RWPE1 (cell line): ENCODE measurements at regions not wholly inside any gene's neighbourhood (a gene's known extent, or its start where the extent isn't known, plus 50 kb on each side); places are given as distances from the start of the nearest gene placed in this dataset.
"Not testable (repeated sequence)": the region's sequence is repeated elsewhere in the genome, so short reads cannot be mapped to it uniquely, and the experiment has no call there.

ENCODE experiments used
- CTCF ChIA-PET: fragments of 350-600 bp; sonication (Branson Sonifier 250); formaldehyde crosslinking; extraction: SDS; loops from one replicate; lab custom pipeline; 2021; lab: Yijun Ruan, JAX
- POLR2A ChIA-PET: fragments of 400-600 bp; formaldehyde crosslinking; extraction: SDS; loops from one replicate; lab custom pipeline; 2020; ENCODE audit warnings: antibody characterized with exemption; ENCODE audit not compliant: low non-redundant PET; lab: Yijun Ruan, JAX
- DNase-seq: peaks from one replicate; pipeline ENCODE4 v3.0.0; 2012; ENCODE audit warnings: low spot score
- H3K27ac ChIP-seq: fragments of 450-650 bp; 2 replicates; pipeline ENCODE4 v1.5.1; 2017
- TF ChIP-seq, protein P1 (sequence below): fragments of 450-650 bp; conservative IDR thresholded peaks from 2 replicates; pipeline ENCODE4 v1.5.1; 2017; ENCODE audit warnings: low read depth, mild to moderate bottlenecking

DNA sequence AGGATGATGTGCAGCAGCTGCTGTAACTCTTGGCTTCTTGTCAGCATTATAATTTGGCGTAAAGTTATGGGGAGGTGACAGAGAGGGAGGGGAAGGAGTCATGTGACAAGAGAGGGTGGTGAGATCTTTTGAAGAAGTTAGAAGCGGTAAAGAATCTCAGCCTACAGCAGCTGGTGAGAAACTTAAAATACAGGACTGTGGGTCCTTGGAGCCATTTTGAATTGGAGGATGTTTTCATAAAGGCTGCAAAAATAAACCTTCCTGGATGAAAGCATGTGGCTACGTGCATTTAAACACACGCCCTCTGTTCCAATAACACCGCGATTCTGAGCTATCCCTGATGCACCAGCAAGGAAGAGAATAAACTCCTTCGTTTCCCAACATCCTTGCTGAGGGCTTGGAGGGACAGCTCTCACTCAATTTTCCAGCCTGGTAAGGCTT is 133.7 kb downstream of the TMEM30B start:
- no peak for DNase-seq
- 0 out of 2 replicates have a peak overlapping the region, but pooled peaks have one; percentile 15 for H3K27ac ChIP-seq
- TF ChIP-seq, protein P1, sequence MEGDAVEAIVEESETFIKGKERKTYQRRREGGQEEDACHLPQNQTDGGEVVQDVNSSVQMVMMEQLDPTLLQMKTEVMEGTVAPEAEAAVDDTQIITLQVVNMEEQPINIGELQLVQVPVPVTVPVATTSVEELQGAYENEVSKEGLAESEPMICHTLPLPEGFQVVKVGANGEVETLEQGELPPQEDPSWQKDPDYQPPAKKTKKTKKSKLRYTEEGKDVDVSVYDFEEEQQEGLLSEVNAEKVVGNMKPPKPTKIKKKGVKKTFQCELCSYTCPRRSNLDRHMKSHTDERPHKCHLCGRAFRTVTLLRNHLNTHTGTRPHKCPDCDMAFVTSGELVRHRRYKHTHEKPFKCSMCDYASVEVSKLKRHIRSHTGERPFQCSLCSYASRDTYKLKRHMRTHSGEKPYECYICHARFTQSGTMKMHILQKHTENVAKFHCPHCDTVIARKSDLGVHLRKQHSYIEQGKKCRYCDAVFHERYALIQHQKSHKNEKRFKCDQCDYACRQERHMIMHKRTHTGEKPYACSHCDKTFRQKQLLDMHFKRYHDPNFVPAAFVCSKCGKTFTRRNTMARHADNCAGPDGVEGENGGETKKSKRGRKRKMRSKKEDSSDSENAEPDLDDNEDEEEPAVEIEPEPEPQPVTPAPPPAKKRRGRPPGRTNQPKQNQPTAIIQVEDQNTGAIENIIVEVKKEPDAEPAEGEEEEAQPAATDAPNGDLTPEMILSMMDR: no peak
- ChIA-PET CTCF (interaction anchor here (0.6 kb wide), 1 partner anchor 24 kb away, joined by 3 read pairs; no protein-coding TSS in a partner anchor), POLR2A (no interaction called here)

- POLR2A ChIA-PET: no interaction called here
- TF ChIP-seq, protein P1: no peak
- CTCF ChIA-PET: interaction anchor here (0.6 kb wide), 1 partner anchor 24 kb away, joined by 3 read pairs; no protein-coding TSS in a partner anchor
- no peak for DNase-seq
- H3K27ac ChIP-seq: no peak overlapping the region
These were observed 134.2 kb downstream of the TMEM30B start for GRCh38 chr14:61146899-61147298.

- H3K27ac ChIP-seq: peak overlapping the region; percentile 90
- CTCF ChIA-PET: interaction anchor here (0.5 to 0.7 kb wide), 2 partner anchors 92 to 373 kb away, joined by 4 to 5 read pairs; no protein-coding TSS in a partner anchor
- TF ChIP-seq, protein P1: no peak
- DNase-seq: no peak
- POLR2A ChIA-PET: no interaction called here
These were observed 135.1 kb downstream of the TMEM30B start for GRCh38 chr14:61145903-61146481.

- peak overlapping the region; percentile 90 for H3K27ac ChIP-seq
- TF ChIP-seq, protein P1: no peak
- peak; percentile 61 for DNase-seq
- ChIA-PET POLR2A (no interaction called here), CTCF (interaction anchor here (0.5 to 1.3 kb wide), 2 partner anchors 56 to 373 kb away, joined by 5 read pairs; no protein-coding TSS in a partner anchor)
These were observed 135.9 kb downstream of the TMEM30B start for GRCh38 chr14:61145034-61145902.

DNA sequence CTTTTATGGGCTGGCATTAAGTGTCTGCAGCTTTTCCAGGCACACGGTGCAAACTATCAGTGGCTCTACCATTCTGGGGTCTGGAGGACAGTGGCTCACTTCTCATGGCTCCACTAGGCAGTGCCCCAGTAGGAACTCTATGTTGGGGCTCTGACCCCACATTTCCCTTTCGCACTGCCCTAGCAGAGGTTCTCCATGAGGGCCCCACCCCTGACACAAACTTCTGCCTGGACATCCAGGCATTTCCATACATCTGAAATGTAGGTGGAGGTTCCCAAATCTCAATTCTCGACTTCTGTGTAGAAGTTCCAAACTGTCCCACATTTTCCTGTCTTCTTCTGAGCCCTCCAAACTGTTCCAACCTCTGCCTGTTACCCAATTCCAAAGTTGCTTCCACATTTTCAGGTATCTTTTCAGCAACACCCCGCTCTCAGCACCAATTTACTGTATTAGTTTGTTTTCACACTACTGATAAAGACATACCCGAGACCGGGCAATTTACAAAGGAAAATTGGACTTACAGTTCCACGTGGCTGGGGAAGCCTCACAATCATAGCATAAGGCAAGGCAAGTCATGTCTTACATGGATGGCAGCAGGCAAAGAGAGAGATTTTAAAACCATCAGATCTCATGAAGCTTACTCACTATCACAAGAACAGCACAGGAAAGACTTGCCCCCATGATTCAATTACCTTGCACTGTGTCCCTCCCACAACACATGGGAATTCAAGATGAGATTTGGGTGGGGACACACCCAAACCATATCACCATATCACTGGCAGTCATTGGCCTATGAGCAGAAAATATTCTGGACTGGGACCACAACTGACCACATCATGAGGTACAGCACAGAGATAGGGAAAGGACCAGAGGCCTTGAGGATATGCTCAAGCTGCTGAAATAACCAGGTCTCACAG is 136.8 kb downstream of the TMEM30B start:
- CTCF ChIA-PET: interaction anchor here (1.3 kb wide), 1 partner anchor 55 kb away, joined by 5 read pairs; no protein-coding TSS in a partner anchor
- DNase-seq, POLR2A ChIA-PET: not testable (repeated sequence)
- H3K27ac ChIP-seq: peak overlapping the region; percentile 90

DNA sequence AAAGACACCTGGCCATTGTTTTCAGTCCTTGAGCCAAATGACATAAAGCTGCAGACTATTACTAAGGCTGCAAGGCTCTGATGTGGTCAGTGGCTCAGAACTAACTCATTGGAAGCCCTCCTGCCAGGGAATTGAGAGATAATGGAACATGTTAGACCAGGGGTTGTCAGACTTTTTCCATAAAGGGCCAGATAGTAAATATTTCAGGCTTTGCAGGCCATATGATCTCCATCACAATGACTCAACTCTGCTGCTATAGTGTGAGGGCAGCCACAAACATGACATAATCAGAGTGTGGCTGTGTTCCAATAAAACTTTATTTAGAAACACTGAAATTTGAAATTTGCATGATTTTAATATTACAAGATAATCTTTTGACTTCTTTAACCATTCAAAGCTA is 140.3 kb downstream of the TMEM30B start:
- TF ChIP-seq, protein P1: no peak
- no peak for DNase-seq
- ChIA-PET CTCF (no interaction called here), POLR2A (no interaction called here)
- H3K27ac ChIP-seq: no peak overlapping the region
